Esophagus squamous epithelium (tissue), 5 donors: ENCODE measurements at regions not wholly inside any gene's neighbourhood (a gene's known extent, or its start where the extent isn't known, plus 50 kb on each side); places are given as distances from the start of the nearest gene placed in this dataset.
"Not testable (repeated sequence)": the region's sequence is repeated elsewhere in the genome, so short reads cannot be mapped to it uniquely, and the experiment has no call there.

Source experiments
- DNase-seq: peaks from one replicate; lab custom pipeline; 2025; lab: John Stamatoyannopoulos, UW
- H3K27ac ChIP-seq, 4 donors: fragments of 200-600 bp; sonication (generic); one replicate each; pipeline ENCODE4 v1.5.1; 2016 to 2019; ENCODE audit warnings: mild to moderate bottlenecking in 1 of 4
- H3K27me3 ChIP-seq, 4 donors: fragments of 200-600 bp; sonication (generic); 1 replicate in 3 of 4; 2 replicates in 1 of 4; pipeline versions ENCODE4 v1.5.1 to v1.6.0; 2017 to 2021; ENCODE audit warnings: antibody characterized with exemption in 1 of 4
- H3K36me3 ChIP-seq, 3 donors: fragments of 200-600 bp; sonication (generic); one replicate each; pipeline ENCODE4 v1.5.1; 2016 to 2019
- H3K4me1 ChIP-seq, 3 donors: fragments of 200-600 bp; sonication (generic); one replicate each; pipeline ENCODE4 v1.5.1; 2017 to 2019
- H3K4me3 ChIP-seq, 4 donors: fragments of 200-600 bp; sonication (generic); 1 replicate in 3 of 4; 2 replicates in 1 of 4; pipeline ENCODE4 v1.5.1; 2016 to 2019; ENCODE audit warnings: mild to moderate bottlenecking in 2 of 4, moderate library complexity in 1 of 4
- H3K9me3 ChIP-seq, 3 donors: fragments of 200-600 bp; sonication (generic); one replicate each; pipeline ENCODE4 v1.5.1; 2016 to 2019
- POLR2A ChIP-seq, 4 donors: fragments of 450-650 bp; IDR thresholded peaks; one replicate each; pipeline ENCODE4 v1.6.1; 2017; ENCODE audit warnings: antibody characterized with exemption in 4 of 4, mild to moderate bottlenecking in 4 of 4, moderate library complexity in 3 of 4
- WGBS, 2 donors: methylation state at CpG; one replicate each; pipeline ENCODE4 v1.1.5; 2018; 5-methylcytosine and 5-hydroxymethylcytosine counted together
- intact Hi-C: fragments of 100-400 bp; cut with DNase I; formaldehyde crosslinking; loops from one replicate; pipeline ENCODE4 v1.15.0; 2022
- TF ChIP-seq, protein P1 (sequence below), 6 experiments: fragments of 450-650 bp in 4 of 6; fragments of 200-600 bp in 2 of 6; sonication (generic) in 2 of 6; IDR thresholded peaks; one replicate each; pipeline ENCODE4 v1.5.1; 2016 to 2019; ENCODE audit warnings: antibody characterized with exemption in 6 of 6, mild to moderate bottlenecking in 4 of 6, moderate library complexity in 4 of 6
- donor health status: DM: yes; HTN: yes; CAD: no.

DNA sequence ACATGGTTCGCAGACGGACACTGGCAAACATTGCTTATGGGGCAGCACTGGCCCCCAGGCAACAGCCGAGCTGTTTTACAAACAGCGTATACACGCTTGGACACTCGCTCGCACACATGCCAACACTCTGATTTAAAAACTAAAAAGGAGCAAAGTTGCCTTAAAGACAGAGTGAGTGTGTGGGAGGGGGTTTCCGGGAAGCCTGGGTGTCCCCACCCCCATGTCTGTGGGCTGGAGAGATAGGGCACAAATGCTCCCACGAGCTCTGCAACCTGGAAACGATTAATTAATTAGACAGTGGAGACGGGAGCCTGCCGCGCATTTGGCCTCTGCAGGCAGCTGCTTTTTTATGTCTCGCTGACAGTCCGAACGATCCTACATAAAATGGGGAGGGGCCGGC is 107.9 kb upstream of the ZNF469 start:
- no peak for DNase-seq
- intact Hi-C loops, result no loop called here
- no peak for TF ChIP-seq POLR2A (IDR thresholded peaks at IDR 0.05)
- TF ChIP-seq, protein P1, sequence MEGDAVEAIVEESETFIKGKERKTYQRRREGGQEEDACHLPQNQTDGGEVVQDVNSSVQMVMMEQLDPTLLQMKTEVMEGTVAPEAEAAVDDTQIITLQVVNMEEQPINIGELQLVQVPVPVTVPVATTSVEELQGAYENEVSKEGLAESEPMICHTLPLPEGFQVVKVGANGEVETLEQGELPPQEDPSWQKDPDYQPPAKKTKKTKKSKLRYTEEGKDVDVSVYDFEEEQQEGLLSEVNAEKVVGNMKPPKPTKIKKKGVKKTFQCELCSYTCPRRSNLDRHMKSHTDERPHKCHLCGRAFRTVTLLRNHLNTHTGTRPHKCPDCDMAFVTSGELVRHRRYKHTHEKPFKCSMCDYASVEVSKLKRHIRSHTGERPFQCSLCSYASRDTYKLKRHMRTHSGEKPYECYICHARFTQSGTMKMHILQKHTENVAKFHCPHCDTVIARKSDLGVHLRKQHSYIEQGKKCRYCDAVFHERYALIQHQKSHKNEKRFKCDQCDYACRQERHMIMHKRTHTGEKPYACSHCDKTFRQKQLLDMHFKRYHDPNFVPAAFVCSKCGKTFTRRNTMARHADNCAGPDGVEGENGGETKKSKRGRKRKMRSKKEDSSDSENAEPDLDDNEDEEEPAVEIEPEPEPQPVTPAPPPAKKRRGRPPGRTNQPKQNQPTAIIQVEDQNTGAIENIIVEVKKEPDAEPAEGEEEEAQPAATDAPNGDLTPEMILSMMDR (IDR thresholded peaks at IDR 0.05), result no peak
- Histone ChIP-seq H3K9me3 (no peaks in the 10 kb centered on the region), H3K4me3 (no peak overlapping the region), H3K4me1 (no peaks in the 10 kb centered on the region), H3K27me3 (peaks cover 0 to 20% (median 0%) of the 10 kb centered on the region in 4 donors), H3K36me3 (no peaks in the 10 kb centered on the region), H3K27ac (peak overlapping the region in 1 of 4 donors; percentile 11)
- 40 to 53% methylated on average over 7 to 8 of the region's 17 CpGs for WGBS, 2 donors

DNA sequence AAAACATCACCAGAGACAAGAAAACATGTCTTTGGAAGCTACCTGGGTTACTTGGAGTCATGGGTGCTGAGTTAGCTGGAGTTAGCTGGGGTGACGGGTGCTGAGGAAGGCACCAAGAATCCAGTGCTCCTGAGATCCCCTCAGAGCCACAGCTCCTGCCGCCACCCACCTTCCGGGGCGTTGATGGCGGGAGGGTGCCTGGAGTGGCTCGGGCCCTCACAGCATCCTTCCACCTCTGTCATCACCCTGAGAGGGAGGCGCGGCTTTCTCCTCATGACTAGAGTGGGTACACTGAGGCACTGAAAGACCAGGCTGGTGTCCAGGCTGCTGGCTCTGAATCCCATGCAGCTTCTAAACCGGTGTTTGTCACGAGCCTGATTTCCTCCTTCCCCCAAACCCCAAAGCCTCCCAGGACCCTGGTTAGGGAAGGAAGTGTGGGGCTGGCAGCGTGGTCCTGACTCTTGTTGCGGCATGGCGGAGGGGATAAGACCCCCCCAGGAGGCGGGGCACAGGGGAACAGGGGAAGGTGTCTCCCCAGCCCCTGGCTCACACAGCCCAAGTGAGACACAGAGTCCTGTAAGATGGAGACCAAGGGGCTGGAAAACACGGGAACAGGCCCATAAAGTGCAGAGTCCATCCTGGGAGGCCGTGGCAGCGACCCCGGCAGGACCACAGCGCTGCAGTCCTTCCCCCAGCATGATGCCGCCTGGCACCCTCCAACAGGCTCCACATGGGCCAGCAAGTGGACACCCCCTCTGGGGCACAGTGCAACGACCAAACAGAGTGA is 107.2 kb upstream of the ZNF469 start:
- H3K36me3 ChIP-seq, intact Hi-C loops, H3K9me3 ChIP-seq, H3K4me3 ChIP-seq, H3K27ac ChIP-seq, H3K4me1 ChIP-seq, DNase-seq: not testable (repeated sequence)
- H3K27me3 ChIP-seq, result peaks cover 0 to 13% (median 0%) of the 10 kb centered on the region in 4 donors
- 62% methylated on average over 4 of the region's 21 CpGs; no CpG with 5 or more reads in 1 of the 2 donors for WGBS, 2 donors

DNA sequence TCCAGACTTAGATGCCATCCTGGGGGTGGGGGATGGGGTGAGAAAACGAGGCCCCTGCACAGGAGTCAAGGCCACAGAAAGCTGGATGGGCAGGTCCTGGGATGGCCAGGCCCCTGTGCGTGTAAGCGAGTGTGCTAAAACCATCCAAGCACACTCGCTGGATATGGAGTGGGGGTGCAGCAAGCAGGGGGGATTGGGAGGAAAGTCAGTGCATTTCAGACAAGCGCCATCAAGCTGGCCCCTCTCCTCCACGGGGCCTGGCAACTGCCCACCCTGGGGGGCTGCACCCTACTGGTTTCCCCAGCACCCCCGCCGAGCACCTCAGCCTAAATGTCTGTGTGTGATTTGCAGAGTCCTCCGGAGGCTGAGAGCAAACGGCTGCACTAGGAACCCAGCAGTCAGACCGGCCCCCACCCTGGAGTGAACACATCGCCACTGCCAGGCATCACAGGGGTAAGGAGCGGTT is 106.6 kb upstream of the ZNF469 start:
- H3K27ac ChIP-seq, H3K36me3 ChIP-seq, H3K4me3 ChIP-seq, DNase-seq, intact Hi-C loops, H3K9me3 ChIP-seq, H3K27me3 ChIP-seq, H3K4me1 ChIP-seq: not testable (repeated sequence)
- 55 to 86% methylated on average over 3 to 10 of the region's 13 CpGs for WGBS, 2 donors

DNA sequence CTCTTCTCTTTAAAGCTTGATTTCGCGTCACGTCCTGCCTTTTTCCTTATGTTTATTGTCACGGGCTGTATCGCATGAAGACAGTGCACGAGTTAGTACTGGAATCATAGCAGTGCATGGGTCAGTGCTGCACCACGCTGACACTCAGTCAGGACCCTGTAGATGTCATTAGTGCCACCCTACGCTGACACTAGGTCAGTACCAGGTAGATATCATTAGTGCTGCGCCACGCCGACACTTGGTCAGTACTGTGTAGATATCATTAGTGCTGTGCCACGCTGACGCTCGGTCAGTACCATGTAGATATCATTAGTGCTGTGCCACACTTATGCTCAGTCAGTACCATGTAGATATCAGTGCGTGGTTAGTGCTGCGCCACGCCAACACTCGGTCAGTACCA is 106.2 kb upstream of the ZNF469 start:
- H3K27ac ChIP-seq, result no peak overlapping the region
- intact Hi-C loops, result no loop called here
- H3K4me3 ChIP-seq, result no peak overlapping the region
- TF ChIP-seq POLR2A (IDR thresholded peaks at IDR 0.05), result no peak
- TF ChIP-seq, protein P1 (IDR thresholded peaks at IDR 0.05), result no peak
- WGBS, 2 donors, result 84 to 85% methylated on average over 16 to 18 of the region's 18 CpGs
- H3K27me3 ChIP-seq, result peaks cover 0 to 9% (median 0%) of the 10 kb centered on the region in 4 donors
- H3K36me3 ChIP-seq, result no peaks in the 10 kb centered on the region
- H3K9me3 ChIP-seq, result no peaks in the 10 kb centered on the region
- no peaks in the 10 kb centered on the region for H3K4me1 ChIP-seq
- no peak for DNase-seq

DNA sequence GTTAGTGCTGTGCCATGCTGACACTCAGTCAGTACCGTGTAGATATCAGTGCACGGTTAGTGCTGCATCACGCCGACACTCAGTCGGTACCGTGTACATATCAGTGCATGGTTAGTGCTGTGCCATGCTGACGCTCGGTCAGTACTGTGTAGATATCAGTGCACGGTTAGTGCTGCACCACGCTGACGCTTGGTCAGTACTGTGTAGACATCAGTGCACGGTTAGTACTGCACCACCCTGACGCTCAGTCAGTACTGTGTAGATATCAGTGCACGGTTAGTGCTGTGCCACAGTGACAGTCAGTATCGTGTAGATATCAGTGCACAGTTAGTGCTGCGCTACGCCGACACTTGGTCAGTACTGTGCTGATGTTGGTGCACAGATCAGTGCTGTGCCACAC is 102.8 kb upstream of the ZNF469 start:
- no peak for DNase-seq
- no peak overlapping the region for H3K27ac ChIP-seq
- 91 to 94% methylated on average over 17 to 18 of the region's 18 CpGs for WGBS, 2 donors
- no peaks in the 10 kb centered on the region for H3K9me3 ChIP-seq
- intact Hi-C loops, result no loop called here
- peaks cover 0 to 12% (median 10%) of the 10 kb centered on the region in 3 donors for H3K4me1 ChIP-seq
- H3K4me3 ChIP-seq, result no peak overlapping the region
- peaks cover 0 to 13% (median 0%) of the 10 kb centered on the region in 4 donors for H3K27me3 ChIP-seq
- TF ChIP-seq, protein P1 (IDR thresholded peaks at IDR 0.05), result no peak
- TF ChIP-seq POLR2A (IDR thresholded peaks at IDR 0.05), result no peak
- H3K36me3 ChIP-seq, result no peaks in the 10 kb centered on the region

DNA sequence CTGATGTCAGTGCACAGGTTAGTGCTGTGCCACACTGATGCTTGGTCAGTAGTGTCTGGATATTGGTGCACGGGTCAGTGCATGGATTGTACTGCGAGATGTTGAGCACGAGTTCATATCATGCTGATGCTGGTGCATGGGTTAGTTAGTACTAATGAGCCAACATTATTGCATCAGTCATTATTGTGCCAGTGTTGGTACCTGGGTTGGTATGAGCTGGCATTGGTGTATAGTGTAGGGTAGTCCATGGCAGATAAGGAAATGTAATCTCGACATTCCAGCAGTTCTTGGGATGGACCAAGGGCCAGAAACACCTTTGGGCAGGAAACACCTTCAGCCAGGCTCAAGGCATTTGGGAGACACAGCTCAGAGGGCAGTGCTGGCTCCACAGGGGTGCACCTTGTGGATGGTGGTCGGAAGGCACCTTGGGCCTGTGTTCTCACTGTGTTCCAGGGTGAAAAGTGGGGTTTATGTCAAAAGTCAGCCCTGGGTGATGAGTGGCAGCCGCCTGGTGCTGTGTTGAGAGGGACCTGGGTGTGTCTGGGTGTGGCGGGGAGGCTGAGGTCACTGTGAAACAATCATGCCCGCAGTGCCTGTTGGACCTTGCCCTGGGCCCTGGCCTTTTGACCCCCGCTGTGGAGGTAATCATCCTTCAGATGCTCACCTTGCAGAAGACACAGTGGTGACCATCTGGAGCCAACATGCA is 100.7 kb upstream of the ZNF469 start:
- Histone ChIP-seq H3K4me3 (no peak overlapping the region), H3K27ac (no peak overlapping the region), H3K4me1 (peaks cover 0 to 12% (median 10%) of the 10 kb centered on the region in 3 donors), H3K9me3 (peaks cover under 1 to 13% (median 10%) of the 10 kb centered on the region in 3 donors), H3K36me3 (no peaks in the 10 kb centered on the region), H3K27me3 (peaks cover 0 to 9% (median 0%) of the 10 kb centered on the region in 4 donors)
- intact Hi-C loops, result no loop called here
- no peak for DNase-seq
- WGBS, 2 donors, result 41 to 67% methylated on average over 3 to 6 of the region's 9 CpGs
- no peak for TF ChIP-seq POLR2A (IDR thresholded peaks at IDR 0.05)
- TF ChIP-seq, protein P1 (IDR thresholded peaks at IDR 0.05), result no peak
